ENCODE measurements at regions not wholly inside any gene's neighbourhood (a gene's known extent, or its start where the extent isn't known, plus 50 kb on each side); places are given as distances from the start of the nearest gene placed in this dataset.

- intact Hi-C loops (cut with DNase I; ENCODE audit: low total_unique reads) = no loop called here
- Histone ChIP-seq H3K4me1 (no peaks in the 10 kb centered on the region), H3K9me3 (no peaks in the 10 kb centered on the region), H3K27ac (no peak overlapping the region), H3K27me3 (no peaks in the 10 kb centered on the region), H3K36me3 (no peaks in the 10 kb centered on the region), H3K4me3 (no peak overlapping the region)
- no peak for TF ChIP-seq POLR2A (IDR thresholded peaks at IDR 0.05)
- no peak for TF ChIP-seq CTCF (IDR thresholded peaks at IDR 0.05)
- no peak for TF ChIP-seq POLR2AphosphoS5 (IDR thresholded peaks at IDR 0.05)
- no peak for DNase-seq (ENCODE audit: low spot score in 2 of 2)
Observed at GRCh38 chr12:73361864-73362230, 1089.7 kb downstream of the TRHDE start.

GRCh38 chr12:73362666-73363065, 1090.5 kb downstream of the TRHDE start:
- no peak overlapping the region for H3K27ac ChIP-seq
- no peaks in the 10 kb centered on the region for H3K27me3 ChIP-seq
- DNase-seq (ENCODE audit: low spot score in 2 of 2) = no peak
- H3K9me3 ChIP-seq = no peaks in the 10 kb centered on the region
- no peak overlapping the region for H3K4me3 ChIP-seq
- H3K36me3 ChIP-seq = no peaks in the 10 kb centered on the region
- intact Hi-C loops (cut with DNase I; ENCODE audit: low total_unique reads) = no loop called here
- TF ChIP-seq POLR2A (IDR thresholded peaks at IDR 0.05) = no peak
- TF ChIP-seq CTCF (IDR thresholded peaks at IDR 0.05) = no peak
- no peak for TF ChIP-seq POLR2AphosphoS5 (IDR thresholded peaks at IDR 0.05)
- no peaks in the 10 kb centered on the region for H3K4me1 ChIP-seq

GRCh38 chr12:73372856-73373255, 1100.7 kb downstream of the TRHDE start:
- Histone ChIP-seq H3K36me3 (no peaks in the 10 kb centered on the region), H3K27ac (no peak overlapping the region), H3K4me3 (no peak overlapping the region), H3K27me3 (no peaks in the 10 kb centered on the region), H3K4me1 (no peaks in the 10 kb centered on the region), H3K9me3 (peaks cover 0 to 5% of the 10 kb centered on the region in 2 donors)
- intact Hi-C loops (cut with DNase I; ENCODE audit: low total_unique reads) = no loop called here
- TF ChIP-seq POLR2A (IDR thresholded peaks at IDR 0.05) = no peak
- TF ChIP-seq CTCF (IDR thresholded peaks at IDR 0.05) = no peak
- no peak for TF ChIP-seq POLR2AphosphoS5 (IDR thresholded peaks at IDR 0.05)
- no peak for DNase-seq (ENCODE audit: low spot score in 2 of 2)

- H3K27ac ChIP-seq = no peak overlapping the region
- H3K27me3 ChIP-seq = no peaks in the 10 kb centered on the region
- no peak overlapping the region for H3K4me3 ChIP-seq
- intact Hi-C loops (cut with DNase I; ENCODE audit: low total_unique reads) = no loop called here
- DNase-seq (ENCODE audit: low spot score in 2 of 2) = no peak
- H3K36me3 ChIP-seq = no peaks in the 10 kb centered on the region
- H3K9me3 ChIP-seq = peaks cover 0 to 5% of the 10 kb centered on the region in 2 donors
- no peak for TF ChIP-seq CTCF (IDR thresholded peaks at IDR 0.05)
- no peak for TF ChIP-seq POLR2AphosphoS5 (IDR thresholded peaks at IDR 0.05)
- TF ChIP-seq POLR2A (IDR thresholded peaks at IDR 0.05) = no peak
- H3K4me1 ChIP-seq = no peaks in the 10 kb centered on the region
Observed at GRCh38 chr12:73374360-73374759, 1102.2 kb downstream of the TRHDE start.

- Histone ChIP-seq H3K36me3 (no peaks in the 10 kb centered on the region), H3K27me3 (no peaks in the 10 kb centered on the region), H3K9me3 (no peaks in the 10 kb centered on the region), H3K27ac (no peak overlapping the region), H3K4me3 (no peak overlapping the region), H3K4me1 (no peaks in the 10 kb centered on the region)
- no peak for DNase-seq (ENCODE audit: low spot score in 2 of 2)
- TF ChIP-seq POLR2AphosphoS5 (IDR thresholded peaks at IDR 0.05) = no peak
- no peak for TF ChIP-seq POLR2A (IDR thresholded peaks at IDR 0.05)
- TF ChIP-seq CTCF (IDR thresholded peaks at IDR 0.05) = no peak
- intact Hi-C loops (cut with DNase I; ENCODE audit: low total_unique reads) = no loop called here
Observed at GRCh38 chr12:73383584-73384222, 1111.5 kb downstream of the TRHDE start.

Measured in breast epithelium (tissue), 4 donors.